HG03558 (cell line): ENCODE measurements at regions not wholly inside any gene's neighbourhood (a gene's known extent, or its start where the extent isn't known, plus 50 kb on each side); places are given as distances from the start of the nearest gene placed in this dataset.
"Not testable (repeated sequence)": the region's sequence is repeated elsewhere in the genome, so short reads cannot be mapped to it uniquely, and the experiment has no call there.

ENCODE experiments used
- ATAC-seq: cut with Tn5 transposase; IDR thresholded peaks from one replicate; pipeline ENCODE4 v1.9.1; 2021; ENCODE audit warnings: moderate number of reproducible peaks; ENCODE audit not compliant: unreplicated experiment; ENCODE audit errors: extremely low read depth

DNA sequence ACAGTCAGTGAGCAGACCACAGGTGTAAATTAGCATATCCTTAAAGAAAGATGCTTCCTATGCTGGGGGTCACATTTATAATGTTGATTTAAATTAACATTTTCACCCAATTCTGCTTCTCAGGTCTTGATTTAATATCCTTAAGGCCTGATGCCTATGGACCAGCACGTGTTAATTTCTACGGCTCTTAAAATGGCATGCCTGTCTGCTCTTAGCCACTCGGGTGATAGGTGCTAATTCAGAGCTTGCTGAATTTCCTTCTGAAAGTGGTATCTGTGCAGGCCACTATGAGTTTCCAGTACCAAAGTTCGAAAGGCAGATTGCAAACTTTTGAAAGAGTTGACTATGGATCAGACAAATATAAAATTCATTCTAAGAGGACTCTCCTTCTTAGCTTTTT lies 487.4 kb upstream of the ADGRL2 start:
- no peak for ATAC-seq

DNA sequence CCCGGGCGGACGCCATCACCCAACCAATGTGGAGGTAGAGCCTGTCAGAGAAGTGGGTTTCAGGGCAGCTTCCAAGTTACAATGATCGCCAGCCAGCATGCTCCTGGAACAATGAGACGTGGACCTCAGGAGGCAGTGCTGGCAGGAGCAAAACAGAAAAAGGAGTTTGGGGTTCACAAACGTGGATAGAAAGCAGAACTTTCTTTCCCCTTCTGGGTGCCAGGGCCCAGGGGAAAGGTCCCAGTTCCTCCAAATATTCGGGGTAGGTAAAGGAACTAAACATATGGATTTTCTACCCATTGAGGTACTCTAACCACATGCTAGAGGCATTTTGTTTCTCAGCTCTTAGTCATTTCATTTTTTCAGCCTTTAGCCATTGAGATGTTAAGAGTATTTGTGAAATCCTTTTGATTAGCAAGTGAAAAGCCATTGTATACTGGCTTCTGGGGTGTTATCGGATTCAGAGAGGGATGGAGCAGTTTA lies 488.4 kb upstream of the ADGRL2 start:
- ATAC-seq, result no peak

DNA sequence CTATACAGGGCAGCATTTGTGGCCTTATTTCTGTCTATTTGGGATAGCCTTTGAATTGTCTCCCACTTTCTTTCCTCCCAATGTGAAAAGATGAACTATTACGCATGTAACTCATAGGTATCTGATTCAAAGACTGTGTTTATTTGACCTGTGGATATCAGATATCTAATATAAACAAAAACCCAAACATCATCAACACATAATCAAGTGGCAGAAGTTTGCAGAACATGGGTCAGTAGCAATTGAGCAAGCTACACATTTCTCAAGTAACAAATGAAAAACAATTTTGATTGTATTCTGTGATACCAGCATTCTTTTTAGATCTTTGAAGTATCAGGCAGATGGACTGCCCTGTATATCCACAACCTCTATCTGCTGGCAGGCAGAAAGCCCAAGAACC lies 490.5 kb upstream of the ADGRL2 start:
- no peak for ATAC-seq

DNA sequence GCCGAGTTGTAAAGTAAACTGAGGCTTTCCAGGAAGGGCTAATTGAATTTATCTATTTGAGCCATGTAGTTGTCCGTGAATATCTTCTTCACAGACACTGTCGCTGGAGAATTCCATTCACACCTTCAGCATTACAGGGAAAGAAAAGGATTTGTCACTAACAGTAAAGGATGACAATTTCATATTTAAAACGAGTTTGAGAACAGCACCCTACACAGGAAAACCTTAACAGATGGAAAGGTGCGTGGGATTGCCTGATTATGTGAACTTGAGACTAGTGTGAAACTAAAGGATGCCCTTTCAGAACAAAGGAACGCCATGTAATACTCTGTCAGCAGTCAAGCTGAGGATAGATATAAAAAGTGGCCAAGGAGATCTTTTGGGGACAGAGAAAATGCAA lies 492.5 kb upstream of the ADGRL2 start:
- ATAC-seq, result no peak

DNA sequence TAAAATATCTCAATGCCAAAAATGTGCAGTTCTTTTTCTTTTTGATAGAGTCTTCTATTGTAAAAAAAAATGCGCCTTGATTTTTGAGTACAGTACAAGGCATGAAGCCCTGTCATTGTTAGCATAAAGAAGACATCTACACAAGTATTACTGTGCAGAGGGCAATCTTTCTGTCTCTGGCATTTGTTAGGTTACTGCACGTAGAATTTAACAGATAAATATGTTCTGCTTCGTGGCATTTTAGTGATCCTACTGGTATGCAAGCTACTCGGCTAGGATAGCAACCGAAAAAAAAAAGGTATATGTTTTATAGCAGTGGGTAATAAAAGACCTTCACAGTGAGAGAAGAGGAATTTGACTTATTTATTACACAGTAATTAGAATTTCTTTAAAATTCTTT lies 492.9 kb upstream of the ADGRL2 start:
- ATAC-seq, result no peak

DNA sequence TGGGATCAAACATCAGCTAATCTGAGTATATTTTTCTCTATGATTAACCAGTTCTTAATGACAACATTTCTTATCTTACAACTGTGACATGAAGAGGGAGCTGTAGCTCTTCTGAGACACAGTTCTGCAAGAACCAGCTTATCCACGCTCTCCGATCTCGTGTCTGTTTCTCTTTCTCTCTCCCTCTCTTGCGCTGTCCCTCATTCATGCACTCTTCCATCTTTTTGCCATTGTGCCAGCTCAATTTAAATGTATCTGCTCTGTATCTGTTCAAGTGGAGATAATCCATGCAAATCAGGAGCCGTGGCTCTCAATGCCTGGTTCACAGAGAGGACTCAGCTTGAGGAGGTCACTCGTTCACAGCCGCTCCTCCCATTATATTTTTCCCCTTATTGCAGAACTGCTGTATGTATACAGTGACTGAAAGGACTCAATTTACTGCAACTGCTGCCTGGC lies 494.7 kb upstream of the ADGRL2 start:
- ATAC-seq, result no peak

DNA sequence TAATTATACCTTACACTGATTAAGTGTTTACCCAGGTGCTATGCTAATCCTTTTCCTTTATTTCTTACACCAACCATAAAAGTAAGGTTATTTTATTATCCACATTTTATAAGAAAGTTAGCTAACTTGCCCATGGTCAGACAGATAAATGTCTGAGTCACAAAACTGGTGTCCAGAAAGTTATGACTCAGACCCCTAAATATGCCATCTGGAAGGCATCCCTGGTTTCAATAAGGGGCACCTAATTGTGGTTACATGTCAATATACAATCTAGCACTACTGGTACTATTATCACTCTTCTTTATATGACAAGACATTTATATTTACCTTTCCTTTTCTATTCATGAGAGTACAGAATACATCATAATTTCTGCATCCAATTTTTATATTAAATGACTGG lies 496.5 kb upstream of the ADGRL2 start:
- no peak for ATAC-seq

DNA sequence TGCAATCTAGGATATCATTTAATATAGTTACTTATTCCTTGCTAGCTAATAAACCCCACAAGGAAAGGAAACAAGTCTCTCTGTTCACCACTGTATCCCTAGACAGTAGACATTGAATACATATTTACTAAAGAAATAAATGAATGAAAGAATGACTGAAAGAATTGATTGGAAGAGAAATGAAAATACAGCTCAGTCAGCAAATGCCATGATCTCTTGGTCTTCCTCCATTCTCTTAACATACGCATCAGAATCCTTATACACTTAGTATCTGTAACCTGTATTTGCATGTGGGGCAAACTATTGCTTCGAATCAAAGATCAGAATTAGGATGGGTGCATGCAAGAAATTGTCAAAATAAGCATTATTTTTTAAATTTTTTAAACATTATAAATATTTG lies 500.8 kb upstream of the ADGRL2 start:
- ATAC-seq, result no peak

DNA sequence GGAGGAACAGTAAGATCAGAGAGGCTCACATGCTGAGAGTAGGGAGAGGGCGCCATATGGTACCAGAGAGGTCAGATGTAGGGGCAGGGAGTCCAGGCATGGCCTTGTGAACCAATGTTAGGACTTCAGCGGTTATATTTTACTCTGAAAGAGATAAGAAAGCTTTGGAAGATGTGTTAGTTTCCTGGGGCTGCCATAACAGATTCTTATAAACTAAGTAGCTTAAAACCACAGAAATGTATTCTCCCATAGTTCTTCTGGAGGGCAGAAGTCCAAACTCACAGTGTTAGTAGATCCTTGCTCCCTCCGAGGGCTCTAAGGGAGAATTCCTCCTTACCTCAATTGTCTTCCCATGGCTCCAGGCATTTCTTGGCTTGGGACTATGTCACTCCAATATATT lies 502.5 kb upstream of the ADGRL2 start:
- ATAC-seq, result no peak

DNA sequence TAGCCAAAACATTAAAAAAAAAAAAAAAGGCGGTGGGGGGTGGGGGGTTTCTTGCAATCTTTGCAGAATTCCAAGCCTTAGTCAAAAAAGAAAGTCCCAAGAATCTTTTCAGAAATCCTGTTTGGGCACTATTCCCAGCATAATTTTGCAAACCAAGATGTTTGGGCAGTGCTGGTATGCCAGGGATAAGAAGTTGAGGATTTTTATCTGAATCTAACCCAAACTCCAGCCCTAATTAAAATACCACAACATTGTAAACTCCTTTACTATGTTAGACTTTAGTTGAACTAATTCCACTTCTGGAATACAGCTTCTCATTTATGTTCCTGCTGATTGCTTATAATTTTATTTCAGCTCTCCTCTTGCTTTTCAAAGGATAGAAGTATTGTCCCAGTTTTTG lies 504.1 kb upstream of the ADGRL2 start:
- ATAC-seq, result no peak

DNA sequence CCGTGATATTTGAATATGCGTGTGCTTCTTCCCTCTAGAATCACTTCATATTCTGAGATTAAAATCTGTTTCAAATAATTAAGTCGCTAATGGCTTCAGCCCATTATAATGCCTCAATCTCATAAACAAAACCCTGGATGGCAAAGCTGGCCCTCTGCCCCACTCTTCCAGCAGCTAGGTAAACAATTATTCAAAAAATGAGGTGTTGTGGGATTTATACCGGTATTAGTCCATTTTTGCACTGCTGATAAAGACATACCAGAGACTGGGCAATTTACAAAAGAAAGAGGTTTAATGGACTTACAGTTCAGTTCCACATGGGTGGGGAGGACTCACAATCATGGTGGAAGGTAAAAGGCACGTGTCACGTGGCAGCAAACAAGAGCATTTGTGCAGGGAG lies 510.4 kb upstream of the ADGRL2 start:
- no peak for ATAC-seq

DNA sequence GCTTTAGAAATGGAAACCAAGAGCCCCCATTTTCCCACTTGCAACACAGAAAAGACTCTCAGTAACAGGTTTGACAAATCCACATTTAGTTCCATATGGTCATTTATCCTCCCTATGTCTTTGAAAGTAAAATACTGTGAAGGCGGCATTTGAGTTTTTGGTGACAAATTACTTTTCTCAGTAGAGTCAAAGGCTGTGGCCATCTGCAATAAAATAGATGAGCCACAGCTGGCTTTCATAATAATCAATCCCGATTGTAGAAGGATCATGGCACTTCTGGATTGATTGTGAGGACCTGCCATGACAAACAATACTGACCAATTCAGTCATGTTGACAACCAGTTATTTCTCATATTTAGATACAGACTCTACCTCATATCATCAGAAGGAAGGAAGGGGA lies 512.0 kb upstream of the ADGRL2 start:
- no peak for ATAC-seq

DNA sequence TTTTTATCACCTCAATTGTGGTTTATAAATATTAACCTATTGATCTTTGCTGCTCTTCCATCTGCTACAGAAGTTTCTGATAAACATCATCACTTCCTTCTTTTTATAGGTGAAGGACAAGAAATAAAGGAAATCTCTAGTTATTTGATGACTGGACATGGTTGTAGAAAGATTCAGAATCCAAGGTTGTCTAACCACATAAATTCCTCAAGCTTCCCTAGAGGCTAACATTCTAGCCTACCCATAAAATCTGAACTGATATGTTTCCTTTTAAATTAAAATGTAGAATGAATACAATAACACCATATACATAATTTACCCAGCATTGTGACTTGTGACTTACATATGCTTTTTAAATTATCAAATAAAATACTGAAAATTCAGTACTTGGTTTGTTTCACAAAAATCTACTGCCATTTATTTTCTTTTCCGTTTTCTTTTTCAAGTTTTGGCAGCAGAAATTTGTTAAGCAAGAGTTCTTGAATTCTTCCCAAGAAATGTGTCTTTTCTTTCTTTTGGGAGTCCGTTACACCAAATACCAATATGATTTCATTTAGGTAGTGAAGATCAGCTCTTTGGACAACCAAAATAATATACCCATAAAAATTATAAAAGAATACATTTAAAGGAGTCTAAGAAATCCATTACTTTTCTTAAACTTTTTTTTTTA lies 513.2 kb upstream of the ADGRL2 start:
- ATAC-seq, result no peak

DNA sequence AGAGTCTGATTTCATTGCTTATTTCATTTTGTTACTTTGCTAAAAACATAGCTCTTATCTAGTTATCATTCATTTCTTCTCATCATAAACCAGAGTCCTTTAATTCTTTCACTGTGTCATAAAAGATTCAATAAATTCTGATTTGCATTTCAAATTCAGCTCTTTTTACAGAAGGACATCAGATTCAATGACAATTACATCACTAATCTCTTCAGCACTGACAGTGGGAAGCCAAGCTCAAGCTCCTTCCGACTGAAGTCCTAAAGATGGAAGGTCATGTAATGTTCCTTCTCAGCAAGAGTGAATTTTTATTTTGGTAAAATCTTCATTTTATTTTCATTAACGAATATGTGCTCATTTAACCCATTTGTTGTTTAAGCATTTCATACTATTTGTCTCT lies 530.7 kb upstream of the ADGRL2 start:
- no peak for ATAC-seq

DNA sequence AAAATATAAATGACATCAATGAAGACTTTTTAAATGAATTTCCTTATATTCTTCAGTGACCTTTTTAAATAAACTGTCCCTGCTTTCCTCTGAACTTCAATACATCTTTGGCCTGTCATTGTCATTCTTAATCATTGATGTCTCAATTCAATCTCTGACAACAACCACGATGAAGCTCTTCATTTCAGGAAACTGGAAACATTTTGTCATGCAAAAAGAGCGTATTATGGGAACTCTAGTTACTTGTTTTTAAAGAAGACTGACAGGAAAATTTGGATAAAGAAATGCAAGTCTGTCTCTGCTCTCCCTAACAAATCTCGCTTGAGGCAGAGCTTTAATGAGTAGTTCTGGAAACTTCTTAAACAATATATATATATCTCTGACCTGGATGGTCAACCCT lies 535.8 kb upstream of the ADGRL2 start:
- ATAC-seq, result no peak

DNA sequence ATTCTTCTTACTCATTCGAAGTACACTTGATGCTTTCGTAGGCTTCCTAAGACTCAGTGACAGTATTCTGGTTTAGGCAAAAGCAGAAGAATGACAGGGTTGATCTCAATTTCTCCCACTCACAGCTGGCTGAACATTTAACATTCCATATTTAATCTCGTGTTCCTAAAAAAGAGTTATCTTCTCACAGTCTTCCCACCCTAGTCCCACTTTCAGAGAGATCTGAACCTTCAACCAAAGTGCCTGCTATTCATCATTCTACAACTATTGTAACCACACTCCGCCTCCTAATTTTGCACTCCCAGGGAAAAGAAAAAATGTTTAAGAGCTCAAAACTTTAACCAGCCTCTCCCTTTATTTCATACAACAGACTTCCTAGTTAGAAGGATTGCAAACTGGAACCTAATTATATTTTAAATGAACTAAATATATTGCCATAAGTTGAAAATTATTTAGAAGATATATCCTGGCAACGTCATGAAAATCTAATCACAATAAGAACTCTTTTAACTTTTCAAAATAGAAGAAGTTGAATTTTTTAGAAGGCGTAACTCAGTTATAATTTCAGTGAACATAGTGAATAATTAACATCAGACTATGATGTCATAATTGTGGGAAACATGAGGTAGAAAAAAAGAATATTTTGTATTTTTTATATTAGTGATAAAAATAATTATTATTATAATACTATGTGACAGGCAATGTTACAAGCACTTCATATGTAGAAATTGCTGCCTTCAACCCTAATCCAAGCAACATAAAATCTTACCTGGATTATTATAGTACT lies 540.9 kb upstream of the ADGRL2 start:
- no peak for ATAC-seq

DNA sequence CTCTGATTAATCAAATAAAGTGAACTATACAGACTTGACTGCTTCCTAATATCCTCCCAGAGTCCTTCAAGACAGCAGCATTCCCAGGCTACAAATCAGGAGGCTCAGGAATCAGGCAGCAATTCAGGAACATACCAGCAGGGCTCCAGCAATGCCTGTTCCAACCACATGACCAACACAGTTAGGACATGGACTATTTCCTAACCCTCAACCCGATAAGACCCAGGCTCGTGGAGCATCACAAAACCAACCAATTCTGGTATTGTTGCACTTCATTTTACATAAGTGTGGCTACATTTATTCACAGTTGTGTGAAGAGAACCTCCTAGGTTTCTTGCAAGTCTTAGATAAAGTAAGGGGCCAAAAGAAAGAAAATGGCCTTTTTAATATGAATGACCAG lies 546.2 kb upstream of the ADGRL2 start:
- ATAC-seq, result no peak

DNA sequence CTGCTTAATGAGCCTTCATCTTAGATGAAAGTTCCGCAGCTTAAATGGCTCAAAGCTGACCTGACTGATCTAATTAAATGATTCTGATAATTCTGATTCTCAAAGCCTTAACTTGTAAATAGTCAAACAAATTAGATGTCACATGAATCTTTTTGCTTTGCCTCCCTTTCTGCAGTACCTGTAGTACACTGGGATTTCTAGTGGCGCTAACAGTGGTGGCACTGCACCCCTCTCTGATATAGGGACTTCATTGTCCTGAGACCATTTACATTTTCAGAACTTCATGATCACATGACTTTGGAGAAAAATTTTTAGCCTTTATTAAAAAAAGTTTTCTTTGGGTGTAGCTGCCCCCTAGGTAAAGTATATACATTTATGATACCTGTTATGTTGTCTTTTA lies 546.7 kb upstream of the ADGRL2 start:
- no peak for ATAC-seq

DNA sequence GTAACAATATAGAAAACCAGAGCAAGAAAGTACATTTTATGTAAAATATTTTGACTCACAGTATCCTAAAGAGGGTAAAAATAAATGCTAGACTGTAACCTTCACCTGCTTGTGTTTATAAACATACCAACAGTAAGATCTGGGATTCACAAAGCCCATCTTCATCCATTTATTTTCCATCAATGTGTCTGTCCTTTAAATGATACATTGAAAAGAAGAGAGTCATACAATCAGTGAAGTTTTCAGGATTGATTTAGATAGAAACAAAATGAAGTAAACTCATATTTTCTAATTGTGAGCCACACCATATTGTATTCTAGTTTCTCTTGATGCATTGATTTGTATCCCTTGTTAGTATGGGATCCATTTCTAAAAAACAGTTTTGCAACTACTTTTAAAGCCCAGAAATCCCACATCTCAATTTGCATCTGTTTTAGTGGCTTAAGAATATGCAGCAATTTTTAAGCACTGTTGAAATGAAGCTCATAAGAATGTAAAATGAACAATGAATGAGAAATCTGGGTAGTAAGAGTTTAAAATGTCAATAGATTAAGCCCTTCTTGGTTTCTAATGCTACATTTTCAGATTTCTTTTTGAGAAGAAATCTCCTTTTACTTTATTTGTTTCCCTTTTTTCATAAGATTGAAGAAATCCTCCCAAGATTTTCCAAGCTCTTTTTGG lies 548.1 kb upstream of the ADGRL2 start:
- no peak for ATAC-seq

DNA sequence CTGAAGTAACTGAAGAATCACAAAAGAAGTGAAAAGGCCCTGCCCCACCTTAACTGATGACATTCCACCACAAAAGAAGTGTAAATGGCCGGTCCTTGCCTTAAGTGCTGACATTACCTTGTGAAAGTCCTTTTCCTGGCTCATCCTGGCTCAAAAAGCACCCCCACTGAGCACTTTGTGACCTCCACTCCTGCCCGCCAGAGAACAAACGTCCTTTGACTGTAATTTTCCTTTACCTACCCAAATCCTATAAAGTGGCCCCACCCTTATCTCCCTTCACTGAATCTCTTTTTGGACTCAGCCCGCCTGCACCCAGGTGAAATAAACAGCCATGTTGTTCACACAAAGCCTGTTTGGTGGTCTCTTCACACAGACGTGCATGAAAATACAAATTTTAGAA lies 549.9 kb upstream of the ADGRL2 start:
- not testable (repeated sequence) for ATAC-seq

DNA sequence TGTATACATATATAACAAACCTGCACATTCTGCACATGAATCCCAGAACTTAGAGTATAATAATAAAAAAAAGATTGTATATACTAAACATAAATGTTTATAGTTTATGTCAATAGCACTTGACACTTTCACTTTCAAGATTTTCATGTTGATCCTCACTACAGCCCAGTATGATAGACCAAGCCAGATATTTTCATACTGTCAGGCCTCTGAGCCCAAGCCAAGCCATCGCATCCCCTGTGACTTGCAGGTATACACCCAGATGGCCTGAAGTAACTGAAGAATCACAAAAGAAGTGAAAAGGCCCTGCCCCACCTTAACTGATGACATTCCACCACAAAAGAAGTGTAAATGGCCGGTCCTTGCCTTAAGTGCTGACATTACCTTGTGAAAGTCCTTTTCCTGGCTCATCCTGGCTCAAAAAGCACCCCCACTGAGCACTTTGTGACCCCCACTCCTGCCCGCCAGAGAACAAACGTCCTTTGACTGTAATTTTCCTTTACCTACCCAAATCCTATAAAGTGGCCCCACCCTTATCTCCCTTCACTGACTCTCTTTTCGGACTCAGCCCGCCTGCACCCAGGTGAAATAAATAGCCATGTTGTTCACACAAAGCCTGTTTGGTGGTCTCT lies 555.5 kb upstream of the ADGRL2 start:
- ATAC-seq, result not testable (repeated sequence)
